ENCODE measurements at regions not wholly inside any gene's neighbourhood (a gene's known extent, or its start where the extent isn't known, plus 50 kb on each side); places are given as distances from the start of the nearest gene placed in this dataset.
"Not testable (repeated sequence)": the region's sequence is repeated elsewhere in the genome, so short reads cannot be mapped to it uniquely, and the experiment has no call there.

DNA sequence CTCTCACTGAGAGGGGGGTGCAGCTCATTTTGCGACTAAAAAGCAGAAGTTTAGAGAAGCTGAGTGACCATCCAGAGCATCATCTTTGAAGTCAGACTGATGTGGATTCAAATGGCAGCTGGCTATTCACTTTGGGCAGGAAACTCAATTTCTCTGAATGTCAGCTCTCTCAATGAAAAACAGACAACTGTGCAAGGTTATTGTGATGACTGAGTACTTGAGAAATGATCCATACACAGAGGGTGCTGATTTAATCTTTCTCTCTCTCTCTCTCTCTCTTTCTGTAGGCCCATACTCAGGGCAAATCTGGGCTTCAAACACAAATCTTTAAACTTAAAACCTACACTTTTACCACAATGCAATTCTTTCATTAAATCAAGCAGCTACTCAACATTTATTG lies 185.8 kb upstream of the SLIT2 start:
- no peak for DNase-seq
- TF ChIP-seq, protein P1, sequence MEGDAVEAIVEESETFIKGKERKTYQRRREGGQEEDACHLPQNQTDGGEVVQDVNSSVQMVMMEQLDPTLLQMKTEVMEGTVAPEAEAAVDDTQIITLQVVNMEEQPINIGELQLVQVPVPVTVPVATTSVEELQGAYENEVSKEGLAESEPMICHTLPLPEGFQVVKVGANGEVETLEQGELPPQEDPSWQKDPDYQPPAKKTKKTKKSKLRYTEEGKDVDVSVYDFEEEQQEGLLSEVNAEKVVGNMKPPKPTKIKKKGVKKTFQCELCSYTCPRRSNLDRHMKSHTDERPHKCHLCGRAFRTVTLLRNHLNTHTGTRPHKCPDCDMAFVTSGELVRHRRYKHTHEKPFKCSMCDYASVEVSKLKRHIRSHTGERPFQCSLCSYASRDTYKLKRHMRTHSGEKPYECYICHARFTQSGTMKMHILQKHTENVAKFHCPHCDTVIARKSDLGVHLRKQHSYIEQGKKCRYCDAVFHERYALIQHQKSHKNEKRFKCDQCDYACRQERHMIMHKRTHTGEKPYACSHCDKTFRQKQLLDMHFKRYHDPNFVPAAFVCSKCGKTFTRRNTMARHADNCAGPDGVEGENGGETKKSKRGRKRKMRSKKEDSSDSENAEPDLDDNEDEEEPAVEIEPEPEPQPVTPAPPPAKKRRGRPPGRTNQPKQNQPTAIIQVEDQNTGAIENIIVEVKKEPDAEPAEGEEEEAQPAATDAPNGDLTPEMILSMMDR (IDR thresholded peaks at IDR 0.05), result no peak
- TF ChIP-seq POLR2A (IDR thresholded peaks at IDR 0.05), result no peak
- H3K27ac ChIP-seq, result no peak overlapping the region
- no peaks in the 10 kb centered on the region for H3K4me1 ChIP-seq (replicated peaks in 1 of 2)
- H3K4me3 ChIP-seq, result no peak overlapping the region
- no peaks in the 10 kb centered on the region for H3K36me3 ChIP-seq (replicated peaks in 1 of 2)
- intact Hi-C loops (cut with DNase I), result no loop called here
- 70 to 76% (median 74%) methylated on average over 1 of the region's 1 CpG for WGBS, 4 donors
- H3K9me3 ChIP-seq (replicated peaks in 1 of 3), result no peaks in the 10 kb centered on the region
- H3K27me3 ChIP-seq, result no peaks in the 10 kb centered on the region

GRCh38 chr4:20062857-20063256 lies 188.8 kb upstream of the SLIT2 start:
- H3K27ac ChIP-seq; H3K9me3 ChIP-seq (replicated peaks in 1 of 3); DNase-seq; H3K27me3 ChIP-seq; H3K36me3 ChIP-seq (replicated peaks in 1 of 2); H3K4me3 ChIP-seq; H3K4me1 ChIP-seq (replicated peaks in 1 of 2); intact Hi-C loops (cut with DNase I): not testable (repeated sequence)
- 85 to 91% (median 90%) methylated on average over 5 of the region's 5 CpGs for WGBS, 4 donors

DNA sequence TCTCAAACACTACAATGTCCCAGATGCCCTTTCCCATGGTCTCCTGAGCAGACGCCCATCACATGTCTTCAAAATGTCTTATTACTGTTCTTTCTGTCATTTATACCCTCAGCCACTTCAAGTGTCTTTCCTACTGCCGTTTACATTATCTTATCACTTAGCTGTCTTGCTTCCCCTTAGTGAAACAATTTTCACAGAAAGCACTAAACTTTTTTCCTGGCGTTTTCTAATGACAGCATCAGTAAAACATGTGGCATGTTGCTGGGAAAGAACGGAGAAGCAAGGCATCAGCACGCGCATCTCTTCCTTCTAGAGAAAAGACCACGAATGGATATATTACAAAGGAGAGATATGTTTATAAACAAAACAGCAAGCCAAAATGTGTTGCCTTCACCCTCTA lies 189.7 kb upstream of the SLIT2 start:
- TF ChIP-seq, protein P1 (IDR thresholded peaks at IDR 0.05), result no peak
- no peak for TF ChIP-seq POLR2A (IDR thresholded peaks at IDR 0.05)
- H3K9me3 ChIP-seq (replicated peaks in 1 of 3), result no peaks in the 10 kb centered on the region
- no peak overlapping the region for H3K4me3 ChIP-seq
- 62 to 72% (median 65%) methylated on average over 7 of the region's 7 CpGs for WGBS, 4 donors
- H3K4me1 ChIP-seq (replicated peaks in 1 of 2), result no peaks in the 10 kb centered on the region
- intact Hi-C loops (cut with DNase I), result no loop called here
- H3K27me3 ChIP-seq, result no peaks in the 10 kb centered on the region
- no peak for DNase-seq
- H3K27ac ChIP-seq, result no peak overlapping the region
- H3K36me3 ChIP-seq (replicated peaks in 1 of 2), result no peaks in the 10 kb centered on the region

DNA sequence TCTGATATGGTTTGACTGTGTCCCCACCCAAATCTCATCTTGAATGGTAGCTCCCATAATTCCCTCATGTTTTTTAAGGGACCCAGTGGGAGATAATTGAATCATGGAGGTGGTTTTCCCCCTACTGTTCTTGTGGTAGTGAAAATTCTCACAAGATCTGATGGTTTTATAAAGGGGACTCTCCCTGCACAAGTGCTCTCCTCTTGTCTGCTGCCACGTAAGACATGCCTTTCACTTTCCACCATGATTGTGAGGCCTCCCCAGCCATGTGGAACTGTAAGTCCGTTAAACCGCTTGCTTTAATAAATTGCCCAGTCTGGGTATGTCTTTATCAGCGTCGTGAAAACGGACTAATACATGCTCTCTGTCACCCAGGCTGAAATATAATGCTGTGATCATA lies 200.9 kb upstream of the SLIT2 start:
- no peak overlapping the region for H3K4me3 ChIP-seq
- H3K27ac ChIP-seq, result no peak overlapping the region
- WGBS, 4 donors, result 88 to 98% (median 93%) methylated on average over 6 of the region's 6 CpGs
- no peaks in the 10 kb centered on the region for H3K9me3 ChIP-seq (replicated peaks in 1 of 3)
- H3K27me3 ChIP-seq, result no peaks in the 10 kb centered on the region
- intact Hi-C loops (cut with DNase I), result no loop called here
- no peaks in the 10 kb centered on the region for H3K4me1 ChIP-seq (replicated peaks in 1 of 2)
- DNase-seq, result no peak
- H3K36me3 ChIP-seq (replicated peaks in 1 of 2), result no peaks in the 10 kb centered on the region
- TF ChIP-seq, protein P1 (IDR thresholded peaks at IDR 0.05), result no peak
- no peak for TF ChIP-seq POLR2A (IDR thresholded peaks at IDR 0.05)

DNA sequence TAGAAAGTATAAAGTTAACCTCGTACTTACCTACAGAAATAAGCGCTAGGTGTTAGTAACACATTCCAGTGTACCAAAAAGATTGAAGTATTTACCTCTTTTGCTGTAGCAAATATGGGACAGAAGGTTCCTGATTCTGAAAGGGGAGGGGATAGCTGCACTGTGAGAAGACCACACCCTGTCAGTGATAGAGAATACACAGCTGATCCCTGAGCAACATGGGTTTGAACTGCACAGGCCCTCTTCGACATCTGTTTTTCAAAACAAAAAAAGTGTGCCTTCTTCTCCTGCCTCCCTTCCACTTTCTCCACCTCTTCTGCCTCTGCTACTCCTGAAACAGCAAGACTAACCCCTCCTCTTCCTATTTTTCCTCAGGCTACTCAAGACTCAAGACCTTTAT lies 201.8 kb upstream of the SLIT2 start:
- Histone ChIP-seq H3K9me3 (replicated peaks in 1 of 3) (no peaks in the 10 kb centered on the region), H3K4me3 (no peak overlapping the region), H3K27ac (no peak overlapping the region), H3K36me3 (replicated peaks in 1 of 2) (no peaks in the 10 kb centered on the region), H3K27me3 (no peaks in the 10 kb centered on the region), H3K4me1 (replicated peaks in 1 of 2) (peaks cover 0 to under 1% of the 10 kb centered on the region in 2 donors)
- WGBS, 4 donors, result 88 to 93% (median 91%) methylated on average over 3 of the region's 3 CpGs
- intact Hi-C loops (cut with DNase I), result no loop called here
- no peak for DNase-seq
- TF ChIP-seq POLR2A (IDR thresholded peaks at IDR 0.05), result no peak
- TF ChIP-seq, protein P1 (IDR thresholded peaks at IDR 0.05), result no peak

All from adrenal gland (tissue), 9 donors.